AG08396 (cell line): ENCODE measurements at regions not wholly inside any gene's neighbourhood (a gene's known extent, or its start where the extent isn't known, plus 50 kb on each side); places are given as distances from the start of the nearest gene placed in this dataset.

Experiments
- DNase-seq: peaks from one replicate; pipeline ENCODE4 v3.0.0; 2012; ENCODE audit warnings: low spot score, mixed read lengths

GRCh38 chr20:50258790-50259483 lies 68.3 kb downstream of the CEBPB start:
- no peak for DNase-seq

DNA sequence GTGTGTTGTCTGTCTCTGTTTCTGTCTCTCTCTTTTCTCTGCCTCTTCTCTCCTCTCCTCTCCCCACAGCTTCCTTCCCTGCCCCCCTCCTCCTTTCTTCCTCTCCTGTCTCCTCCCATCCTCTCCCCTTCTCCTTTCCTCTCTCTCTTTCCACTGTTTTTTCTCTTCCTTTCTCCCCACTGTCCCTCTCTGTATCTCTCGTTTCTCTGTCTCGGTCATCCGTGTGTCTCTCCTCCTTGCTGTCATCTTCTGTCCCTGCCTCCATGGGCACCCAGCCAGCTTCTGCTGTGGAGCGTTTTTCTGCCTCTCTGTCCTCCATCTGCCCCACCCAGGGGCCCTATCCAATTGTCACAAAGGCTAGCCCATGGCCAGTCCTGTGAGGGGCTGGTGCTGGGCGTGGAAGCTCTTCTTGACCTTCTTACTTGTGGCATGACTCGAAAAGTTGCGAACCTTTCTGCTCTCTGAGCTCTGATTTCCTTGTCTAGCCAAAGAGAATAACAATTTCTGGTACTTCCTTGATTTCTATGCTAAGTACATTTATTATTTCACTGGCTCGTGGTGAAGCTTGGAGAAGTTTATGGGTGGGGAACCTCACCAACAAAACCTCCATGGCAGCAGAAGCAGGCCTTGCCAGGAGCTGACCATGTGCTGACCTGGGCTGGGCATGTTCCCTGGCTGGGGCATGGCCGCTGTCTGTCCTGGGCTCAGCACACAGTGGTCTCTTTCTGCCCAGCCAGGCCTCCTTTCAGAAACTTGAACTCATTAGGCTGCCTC lies 69.3 kb downstream of the CEBPB start:
- DNase-seq: no peak

- no peak for DNase-seq
Observed at GRCh38 chr20:50260479-50261221, 70.0 kb downstream of the CEBPB start.

GRCh38 chr20:50261471-50262212 lies 71.0 kb downstream of the CEBPB start:
- DNase-seq: no peak

- DNase-seq: no peak
Observed at GRCh38 chr20:50263831-50264230, 73.2 kb downstream of the CEBPB start.

GRCh38 chr20:50264534-50265145 lies 74.0 kb downstream of the CEBPB start:
- no peak for DNase-seq

DNA sequence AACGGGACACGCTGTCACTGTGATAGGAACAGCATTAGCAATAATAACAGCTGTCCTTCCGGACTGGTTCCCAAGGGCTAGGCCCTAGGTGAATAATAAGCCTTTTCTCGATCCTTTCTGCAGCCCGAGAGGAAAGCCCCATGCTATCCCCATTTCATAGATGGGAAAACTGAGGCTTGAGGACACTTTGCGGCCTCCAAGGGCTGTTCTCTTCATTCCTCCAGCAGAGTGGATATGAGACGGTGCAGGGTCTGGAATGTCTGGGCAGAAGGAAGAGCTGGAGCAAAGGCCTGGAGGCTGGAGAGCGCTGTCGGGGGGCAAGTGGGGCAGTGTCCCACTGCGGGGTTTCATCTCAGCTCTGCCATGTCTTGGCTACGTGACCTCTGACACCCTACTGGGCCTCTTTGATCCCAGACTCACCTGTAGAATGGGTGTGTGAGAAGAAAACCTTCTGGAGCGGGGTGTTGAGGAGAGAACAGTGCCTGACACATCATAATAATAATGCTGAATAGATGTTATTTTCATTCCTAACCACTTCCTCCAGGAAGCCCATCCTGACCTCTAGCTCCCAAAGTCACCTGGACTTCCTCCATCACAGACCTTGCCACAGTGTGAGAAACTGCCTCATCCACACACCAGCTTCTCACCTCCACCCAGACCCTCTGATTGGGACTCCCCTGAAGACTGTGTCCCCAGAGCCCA lies 74.8 kb downstream of the CEBPB start:
- no peak for DNase-seq

DNA sequence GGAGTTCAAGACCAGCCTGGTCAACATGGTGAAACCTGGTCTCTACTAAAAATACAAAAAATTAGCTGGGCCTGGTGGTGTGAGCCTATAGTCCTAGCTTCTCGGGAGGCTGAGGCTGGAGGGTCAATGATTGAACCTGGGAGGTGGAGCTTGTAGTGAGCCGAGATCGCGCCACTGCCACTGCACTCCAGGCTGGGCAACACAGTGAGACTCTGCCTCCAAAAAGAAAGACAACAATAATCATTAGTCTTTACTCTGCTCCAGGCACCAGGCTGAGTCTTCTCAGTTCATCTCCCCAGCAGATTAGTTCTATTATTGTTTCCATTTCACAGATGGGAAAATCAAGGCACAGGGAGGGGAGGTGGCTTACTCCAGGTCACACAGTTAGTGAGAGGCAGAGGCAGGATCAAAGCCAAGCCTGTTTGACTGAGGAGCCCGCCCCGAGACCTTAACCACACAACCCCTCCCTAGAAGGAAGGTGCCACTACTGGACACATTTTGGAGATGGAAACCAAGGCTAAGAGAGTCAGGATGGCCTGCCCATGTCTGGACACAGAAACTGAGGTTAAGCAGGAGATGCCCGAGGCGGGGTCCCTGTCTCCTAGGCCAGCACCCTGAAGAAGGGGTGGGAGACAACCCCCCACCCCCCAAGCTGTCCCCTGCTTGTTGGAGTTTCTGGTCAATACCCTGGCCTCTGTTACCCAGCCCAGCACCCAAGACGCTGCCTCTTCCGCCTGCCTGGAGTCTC lies 75.8 kb downstream of the CEBPB start:
- DNase-seq: no peak

- DNase-seq: peak; percentile 74
Observed at GRCh38 chr20:50267041-50267865, 76.6 kb downstream of the CEBPB start.

DNA sequence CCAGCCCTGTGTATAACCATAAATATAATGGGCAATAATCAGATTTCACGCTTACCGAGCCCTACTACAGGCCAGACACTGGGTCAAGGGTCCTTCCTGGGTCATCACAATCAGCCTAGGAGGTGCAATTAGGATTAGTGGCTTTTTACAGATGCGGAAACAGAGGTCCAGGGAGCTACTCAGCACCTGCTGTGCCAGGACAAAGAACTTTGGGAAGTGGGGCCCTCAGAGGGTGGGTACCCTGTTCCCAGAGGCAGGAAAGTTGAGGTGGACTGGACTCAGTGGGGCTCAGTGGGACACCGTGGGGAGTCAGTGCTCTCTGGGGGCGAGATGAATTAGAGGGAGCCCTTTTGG lies 77.2 kb downstream of the CEBPB start:
- no peak for DNase-seq

GRCh38 chr20:50269091-50270033 lies 78.7 kb downstream of the CEBPB start:
- DNase-seq: no peak

GRCh38 chr20:50270034-50270395 lies 79.4 kb downstream of the CEBPB start:
- no peak for DNase-seq

- DNase-seq: no peak
Observed at GRCh38 chr20:50270569-50270968, 79.9 kb downstream of the CEBPB start.

- no peak for DNase-seq
Observed at GRCh38 chr20:50271176-50271575, 80.5 kb downstream of the CEBPB start.

DNA sequence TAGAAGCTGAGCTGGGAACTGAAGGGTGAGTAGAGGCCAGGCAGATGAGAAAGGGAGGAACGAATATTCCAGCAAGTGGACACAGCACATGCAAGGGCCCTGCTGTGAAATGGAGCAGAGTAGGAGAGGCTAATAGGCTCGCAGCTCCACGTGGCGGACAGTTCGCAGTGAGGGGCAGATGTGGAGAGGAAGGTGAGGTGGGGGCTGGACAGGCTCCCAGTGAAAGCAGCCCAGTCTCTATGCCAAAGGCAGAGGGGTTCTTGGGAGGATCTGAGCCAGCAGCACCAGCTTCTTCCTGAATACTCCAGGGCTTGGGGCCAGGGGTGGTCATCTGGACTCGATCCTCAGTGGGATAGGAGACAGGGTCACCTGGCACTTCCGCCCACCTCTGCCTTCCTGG lies 81.0 kb downstream of the CEBPB start:
- DNase-seq: no peak

DNA sequence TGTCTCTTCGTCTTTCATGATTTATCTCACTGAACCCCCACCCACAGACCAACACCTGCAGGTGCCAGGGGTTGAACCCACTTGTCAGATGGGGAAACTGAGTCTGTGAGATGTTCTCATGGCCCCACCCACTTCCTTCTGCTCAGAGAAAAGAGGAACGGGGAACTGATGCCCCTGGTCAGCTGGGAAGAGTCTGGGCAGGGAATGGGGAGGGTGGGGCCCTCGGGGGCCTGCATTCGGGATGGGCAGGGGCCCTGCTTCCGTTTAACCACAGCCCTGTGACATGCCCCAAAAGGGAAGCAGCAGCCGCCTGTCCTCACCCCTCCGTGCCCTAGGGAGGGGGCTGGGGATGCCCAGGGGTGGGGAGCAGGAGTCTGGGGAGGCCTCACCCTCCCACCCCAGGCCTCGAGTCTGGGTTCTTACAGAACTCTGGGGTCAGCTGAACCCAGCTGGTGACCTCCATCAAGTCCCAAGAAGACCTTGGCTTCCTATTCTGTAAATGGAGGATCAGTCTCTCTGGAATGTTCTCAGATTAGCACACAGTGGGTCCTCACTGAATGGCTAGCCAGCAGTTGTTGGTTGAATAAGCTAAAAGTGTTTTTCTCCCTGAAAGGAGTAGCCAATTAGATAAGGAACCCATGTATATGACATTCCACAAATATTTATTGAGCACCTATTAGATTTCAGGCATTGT lies 81.5 kb downstream of the CEBPB start:
- no peak for DNase-seq

GRCh38 chr20:50272724-50273446 lies 82.3 kb downstream of the CEBPB start:
- no peak for DNase-seq
